ENCODE measurements at regions not wholly inside any gene's neighbourhood (a gene's known extent, or its start where the extent isn't known, plus 50 kb on each side); places are given as distances from the start of the nearest gene placed in this dataset.

DNA sequence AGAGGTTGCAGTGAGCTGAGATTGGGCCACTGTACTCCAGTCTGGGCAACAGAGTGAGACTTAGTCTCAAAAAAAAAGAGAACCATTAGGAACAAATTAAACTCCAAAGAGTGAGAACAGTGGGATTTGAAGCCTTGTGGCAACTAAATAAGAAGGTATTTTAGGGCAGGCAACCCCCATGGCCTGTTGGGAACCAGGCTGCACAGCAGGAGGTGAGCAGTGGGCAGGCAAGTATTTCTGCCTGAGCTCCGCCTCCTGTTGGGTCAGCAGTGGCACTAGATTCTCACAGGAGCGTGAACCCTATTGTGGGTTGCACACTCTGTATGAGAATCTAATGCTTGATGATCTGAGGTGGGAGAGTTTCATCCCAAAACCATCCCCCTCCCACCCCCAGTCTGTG lies 57.6 kb upstream of the MED9 start:
- DNase-seq = no peak

- no peak for DNase-seq
These were observed 57.2 kb upstream of the MED9 start for GRCh38 chr17:17419631-17420030.

DNA sequence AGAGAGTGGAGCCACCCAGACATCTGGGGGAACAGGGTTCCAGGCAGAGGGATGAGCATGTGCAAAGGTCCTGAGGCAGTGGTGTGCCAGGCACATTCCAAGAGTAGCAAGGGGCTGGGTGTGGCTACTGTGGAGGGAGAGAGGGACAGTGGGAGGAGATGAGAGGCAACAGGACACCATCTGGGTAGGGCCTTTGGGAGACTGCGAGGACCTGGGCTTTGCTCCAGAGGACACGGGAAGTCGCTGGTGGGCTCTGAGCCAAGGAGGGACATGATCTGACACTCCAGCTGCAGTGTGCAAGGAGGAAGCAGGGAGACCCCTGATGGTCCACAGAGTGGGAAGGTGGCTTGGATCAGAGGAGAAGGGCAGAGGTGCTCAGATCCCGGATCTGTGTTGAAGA lies 56.7 kb upstream of the MED9 start:
- no peak for DNase-seq

- DNase-seq = no peak
These were observed 56.1 kb upstream of the MED9 start for GRCh38 chr17:17420561-17421269.

- no peak for DNase-seq
These were observed 55.2 kb upstream of the MED9 start for GRCh38 chr17:17421346-17422216.

GRCh38 chr17:17422217-17422610 lies 54.6 kb upstream of the MED9 start:
- no peak for DNase-seq

- DNase-seq = no peak
These were observed 54.2 kb upstream of the MED9 start for GRCh38 chr17:17422641-17423040.

- no peak for DNase-seq
These were observed 53.1 kb upstream of the MED9 start for GRCh38 chr17:17423656-17424055.

- DNase-seq = no peak
These were observed 52.2 kb upstream of the MED9 start for GRCh38 chr17:17424552-17424951.

GRCh38 chr17:17425005-17425404 lies 51.8 kb upstream of the MED9 start:
- DNase-seq = no peak

GRCh38 chr17:17425591-17425990 lies 51.2 kb upstream of the MED9 start:
- no peak for DNase-seq

DNA sequence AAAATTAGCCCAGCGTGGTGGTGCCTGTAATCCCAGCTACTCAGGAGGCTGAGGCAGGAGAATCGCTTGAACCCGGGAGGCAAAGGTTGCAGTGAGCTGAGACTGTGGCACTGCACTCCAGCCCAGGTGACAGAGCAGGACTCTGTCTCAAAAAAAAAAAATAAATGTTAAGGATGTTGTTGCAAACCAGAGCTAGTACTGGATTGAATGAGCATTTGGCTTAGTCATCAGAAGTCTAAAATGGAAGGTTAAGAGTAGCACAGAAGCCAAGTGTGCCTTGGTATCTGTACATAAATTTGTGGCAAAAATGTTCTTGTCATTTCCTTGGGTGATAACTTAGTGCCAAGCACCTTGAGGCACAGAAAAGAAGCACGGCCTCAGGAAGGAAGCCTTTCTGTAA lies 50.6 kb upstream of the MED9 start:
- DNase-seq = no peak

Data from right forelimb (tissue), 1 donor.